Lower leg skin (tissue), 3 donors: ENCODE measurements at regions not wholly inside any gene's neighbourhood (a gene's known extent, or its start where the extent isn't known, plus 50 kb on each side); places are given as distances from the start of the nearest gene placed in this dataset.

ENCODE experiments used
- POLR2A ChIP-seq, 2 donors: fragments of 450-650 bp; IDR thresholded peaks; one replicate each; pipeline ENCODE4 v1.6.1; 2016 to 2017; ENCODE audit warnings: antibody characterized with exemption in 2 of 2, mild to moderate bottlenecking in 1 of 2, moderate library complexity in 1 of 2
- TF ChIP-seq, protein P1 (sequence below), 3 donors: fragments of 450-650 bp; IDR thresholded peaks; one replicate each; pipeline ENCODE4 v1.5.1; 2016; ENCODE audit warnings: antibody characterized with exemption in 3 of 3, mild to moderate bottlenecking in 3 of 3, moderate library complexity in 2 of 3

DNA sequence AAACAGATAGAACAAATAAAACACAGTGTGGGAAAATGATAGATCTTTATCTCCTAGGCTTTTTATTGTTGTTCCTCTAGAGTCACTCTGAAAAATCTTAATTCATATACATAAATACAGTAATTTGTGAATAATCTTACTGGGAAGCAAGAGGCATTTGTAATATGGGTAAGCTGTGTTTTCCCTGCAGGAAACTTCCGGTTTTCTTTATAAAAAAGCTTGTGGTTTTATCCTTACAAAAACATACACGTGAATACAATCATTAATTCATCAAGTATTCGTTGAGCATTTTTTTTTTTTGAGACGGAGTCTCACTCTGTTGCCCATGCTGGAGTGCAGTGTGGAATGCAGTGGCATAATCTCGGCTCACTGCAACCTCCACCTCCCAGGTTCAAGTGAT, 1312.8 kb upstream of the ZEB2 start:
- TF ChIP-seq, protein P1, sequence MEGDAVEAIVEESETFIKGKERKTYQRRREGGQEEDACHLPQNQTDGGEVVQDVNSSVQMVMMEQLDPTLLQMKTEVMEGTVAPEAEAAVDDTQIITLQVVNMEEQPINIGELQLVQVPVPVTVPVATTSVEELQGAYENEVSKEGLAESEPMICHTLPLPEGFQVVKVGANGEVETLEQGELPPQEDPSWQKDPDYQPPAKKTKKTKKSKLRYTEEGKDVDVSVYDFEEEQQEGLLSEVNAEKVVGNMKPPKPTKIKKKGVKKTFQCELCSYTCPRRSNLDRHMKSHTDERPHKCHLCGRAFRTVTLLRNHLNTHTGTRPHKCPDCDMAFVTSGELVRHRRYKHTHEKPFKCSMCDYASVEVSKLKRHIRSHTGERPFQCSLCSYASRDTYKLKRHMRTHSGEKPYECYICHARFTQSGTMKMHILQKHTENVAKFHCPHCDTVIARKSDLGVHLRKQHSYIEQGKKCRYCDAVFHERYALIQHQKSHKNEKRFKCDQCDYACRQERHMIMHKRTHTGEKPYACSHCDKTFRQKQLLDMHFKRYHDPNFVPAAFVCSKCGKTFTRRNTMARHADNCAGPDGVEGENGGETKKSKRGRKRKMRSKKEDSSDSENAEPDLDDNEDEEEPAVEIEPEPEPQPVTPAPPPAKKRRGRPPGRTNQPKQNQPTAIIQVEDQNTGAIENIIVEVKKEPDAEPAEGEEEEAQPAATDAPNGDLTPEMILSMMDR (IDR thresholded peaks at IDR 0.05), result no peak
- TF ChIP-seq POLR2A (IDR thresholded peaks at IDR 0.05), result no peak
